ENCODE measurements at regions not wholly inside any gene's neighbourhood (a gene's known extent, or its start where the extent isn't known, plus 50 kb on each side); places are given as distances from the start of the nearest gene placed in this dataset.
"Not testable (repeated sequence)": the region's sequence is repeated elsewhere in the genome, so short reads cannot be mapped to it uniquely, and the experiment has no call there.

- TF ChIP-seq POLR2AphosphoS5 (IDR thresholded peaks at IDR 0.05) (no peak), CTCF (IDR thresholded peaks at IDR 0.05) (no peak), POLR2A (IDR thresholded peaks at IDR 0.05) (no peak)
- intact Hi-C loops (cut with DNase I): no loop called here
- Histone ChIP-seq H3K27me3 (replicated peaks; ENCODE audit: insufficient read depth) (no peaks in the 10 kb centered on the region), H3K36me3 (no peaks in the 10 kb centered on the region), H3K27ac (no peak overlapping the region), H3K4me3 (no peak overlapping the region), H3K4me1 (replicated peaks) (no peaks in the 10 kb centered on the region), H3K9me3 (no peaks in the 10 kb centered on the region)
- DNase-seq (ENCODE audit: low spot score): no peak
- 74% methylated on average over 4 of the region's 4 CpGs for WGBS
Measured at GRCh38 chr16:80250381-80250780, 290.4 kb upstream of the DYNLRB2 start.

GRCh38 chr16:80243303-80243702 is 297.5 kb upstream of the DYNLRB2 start:
- H3K36me3 ChIP-seq; H3K4me1 ChIP-seq (replicated peaks); intact Hi-C loops (cut with DNase I); H3K27ac ChIP-seq; DNase-seq (ENCODE audit: low spot score); H3K27me3 ChIP-seq (replicated peaks; ENCODE audit: insufficient read depth); H3K4me3 ChIP-seq; H3K9me3 ChIP-seq: not testable (repeated sequence)
- no CpG with 5 or more reads among the region's 30 CpGs for WGBS

DNA sequence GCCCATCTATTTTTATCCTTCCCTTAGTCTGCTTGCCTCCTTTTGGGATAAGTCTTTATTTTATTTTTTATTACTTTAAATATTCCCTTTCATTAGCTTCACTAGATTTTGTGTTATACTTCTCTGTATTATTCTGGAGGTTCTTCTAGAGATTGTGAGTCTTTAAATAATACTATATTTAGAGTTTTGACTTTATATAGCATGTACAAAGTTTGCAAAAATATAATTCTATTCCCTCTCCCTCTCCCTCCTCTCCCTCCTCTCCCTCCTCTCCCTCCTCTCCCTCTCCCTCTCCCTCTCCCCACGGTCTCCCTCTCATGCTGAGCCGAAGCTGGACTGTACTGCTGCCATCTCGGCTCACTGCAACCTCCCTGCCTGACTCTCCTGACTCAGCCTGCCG is 298.5 kb upstream of the DYNLRB2 start:
- WGBS: 95% methylated on average over 4 of the region's 4 CpGs
- H3K27ac ChIP-seq; H3K36me3 ChIP-seq; H3K27me3 ChIP-seq (replicated peaks; ENCODE audit: insufficient read depth); DNase-seq (ENCODE audit: low spot score); H3K9me3 ChIP-seq; intact Hi-C loops (cut with DNase I); H3K4me3 ChIP-seq; H3K4me1 ChIP-seq (replicated peaks): not testable (repeated sequence)

DNA sequence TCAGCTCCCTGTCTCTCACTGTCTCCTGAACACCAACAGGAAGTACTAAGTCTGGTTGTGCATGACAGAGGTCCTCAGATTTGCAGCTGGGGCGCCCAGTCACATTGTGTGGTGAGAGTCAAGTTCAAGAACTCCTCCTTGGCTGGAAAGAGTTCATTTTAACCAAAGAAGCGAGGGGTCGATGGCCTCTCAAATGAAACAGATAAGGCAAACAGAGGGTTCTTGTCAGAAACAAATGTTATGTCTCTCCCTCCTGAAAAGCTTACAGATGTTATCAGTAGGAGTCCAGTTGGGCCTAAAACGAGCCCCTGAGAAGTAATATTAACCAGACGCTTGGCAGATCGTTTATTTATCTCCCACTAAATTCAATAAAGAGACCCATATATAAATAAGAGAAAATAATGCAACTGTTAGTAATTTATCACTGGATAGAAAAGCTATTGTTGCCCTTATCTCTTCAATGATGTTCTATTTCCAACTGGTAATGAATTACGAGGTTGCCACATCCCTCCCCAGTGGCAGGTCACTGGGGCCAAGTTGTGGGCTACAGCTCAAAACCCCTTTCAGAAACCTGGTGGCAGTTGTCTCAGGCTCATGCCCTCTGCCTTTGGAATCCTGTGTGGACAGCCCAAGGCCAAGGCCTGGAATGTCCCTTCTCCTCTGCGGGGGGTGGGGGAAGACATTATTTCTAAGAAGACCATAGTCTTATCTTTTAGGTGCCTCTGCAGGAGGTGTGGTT is 307.5 kb upstream of the DYNLRB2 start:
- Histone ChIP-seq H3K27me3 (replicated peaks; ENCODE audit: insufficient read depth) (no peaks in the 10 kb centered on the region), H3K4me1 (replicated peaks) (no peaks in the 10 kb centered on the region), H3K27ac (no peak overlapping the region), H3K4me3 (no peak overlapping the region), H3K9me3 (no peaks in the 10 kb centered on the region), H3K36me3 (no peaks in the 10 kb centered on the region)
- TF ChIP-seq CTCF (IDR thresholded peaks at IDR 0.05) (no peak), POLR2A (IDR thresholded peaks at IDR 0.05) (no peak), POLR2AphosphoS5 (IDR thresholded peaks at IDR 0.05) (no peak)
- WGBS: 59% methylated on average over 8 of the region's 8 CpGs
- no peak for DNase-seq (ENCODE audit: low spot score)
- intact Hi-C loops (cut with DNase I): no loop called here

DNA sequence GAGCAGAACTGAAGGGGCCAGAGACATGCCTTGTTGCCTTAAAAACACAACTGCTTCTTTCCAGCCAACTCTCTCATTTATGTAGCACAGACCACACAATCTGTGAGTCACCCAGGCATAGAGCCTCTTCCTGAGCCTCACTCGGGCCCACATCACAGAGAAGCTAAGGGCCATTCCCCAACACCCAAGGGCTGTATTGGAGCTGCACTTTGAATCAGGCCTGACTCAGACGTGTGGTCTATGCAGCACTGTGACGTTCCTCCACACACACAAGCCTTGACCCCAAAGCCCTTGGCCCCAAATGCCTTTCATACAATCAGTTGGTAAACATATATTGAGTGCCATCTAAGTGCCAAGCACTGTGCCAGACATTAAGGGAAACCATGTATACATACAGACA is 308.9 kb upstream of the DYNLRB2 start:
- TF ChIP-seq POLR2A (IDR thresholded peaks at IDR 0.05) (no peak), POLR2AphosphoS5 (IDR thresholded peaks at IDR 0.05) (no peak), CTCF (IDR thresholded peaks at IDR 0.05) (no peak)
- Histone ChIP-seq H3K4me3 (no peak overlapping the region), H3K9me3 (no peaks in the 10 kb centered on the region), H3K36me3 (no peaks in the 10 kb centered on the region), H3K27me3 (replicated peaks; ENCODE audit: insufficient read depth) (no peaks in the 10 kb centered on the region), H3K27ac (no peak overlapping the region), H3K4me1 (replicated peaks) (no peaks in the 10 kb centered on the region)
- intact Hi-C loops (cut with DNase I): no loop called here
- no peak for DNase-seq (ENCODE audit: low spot score)
- 92% methylated on average over 3 of the region's 3 CpGs for WGBS

GRCh38 chr16:80231121-80231520 is 309.7 kb upstream of the DYNLRB2 start:
- Histone ChIP-seq H3K36me3 (no peaks in the 10 kb centered on the region), H3K9me3 (no peaks in the 10 kb centered on the region), H3K4me1 (replicated peaks) (no peaks in the 10 kb centered on the region), H3K27me3 (replicated peaks; ENCODE audit: insufficient read depth) (no peaks in the 10 kb centered on the region), H3K27ac (peak overlapping the region in 1 of 2 donors; percentile 19), H3K4me3 (no peak overlapping the region)
- TF ChIP-seq POLR2A (IDR thresholded peaks at IDR 0.05) (no peak), POLR2AphosphoS5 (IDR thresholded peaks at IDR 0.05) (no peak), CTCF (IDR thresholded peaks at IDR 0.05) (no peak)
- intact Hi-C loops (cut with DNase I): no loop called here
- peak; percentile 5 for DNase-seq (ENCODE audit: low spot score)
